ENCODE measurements at regions not wholly inside any gene's neighbourhood (a gene's known extent, or its start where the extent isn't known, plus 50 kb on each side); places are given as distances from the start of the nearest gene placed in this dataset.

DNA sequence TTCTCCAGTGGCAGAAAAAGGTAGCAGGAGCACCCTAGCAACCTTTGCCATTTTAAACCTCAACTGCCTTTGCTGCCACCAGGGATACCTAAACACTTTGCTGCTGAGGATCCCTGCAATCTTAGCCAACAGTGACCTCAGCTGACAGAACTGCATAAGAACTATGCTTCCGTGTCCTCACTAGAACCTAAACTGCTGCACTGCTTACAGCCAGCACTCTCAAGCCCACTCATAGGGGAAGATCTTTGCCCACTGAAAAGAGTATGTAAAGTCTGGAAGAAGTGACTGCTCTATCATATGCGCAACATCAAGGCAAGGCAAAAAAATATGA lies 270.0 kb upstream of the PCDH20 start:
- no peaks in the 10 kb centered on the region for H3K36me3 ChIP-seq (ENCODE audit: control insufficient read depth, insufficient read depth, low read length)
- no peaks in the 10 kb centered on the region for H3K4me1 ChIP-seq (ENCODE audit: control insufficient read depth, low read depth, low read length)
- H3K4me3 ChIP-seq (ENCODE audit: low read length) = no peak overlapping the region
- no peak overlapping the region for H4K5ac ChIP-seq (ENCODE audit: low read length)
- peak overlapping the region; percentile 49 for H3K56ac ChIP-seq (ENCODE audit: low read length)
- H3K79me1 ChIP-seq (ENCODE audit: low read length) = no peaks in the 10 kb centered on the region
- no peaks in the 10 kb centered on the region for H3K27me3 ChIP-seq (ENCODE audit: insufficient read depth, low read length, poor library complexity)
- no peak overlapping the region for H2BK5ac ChIP-seq (ENCODE audit: low read length)
- H4K8ac ChIP-seq (ENCODE audit: low read depth, low read length) = no peak overlapping the region
- no peak overlapping the region for H3K23ac ChIP-seq (ENCODE audit: low read length)
- DNase-seq = peak; percentile 81
- no peak overlapping the region for H2BK120ac ChIP-seq (ENCODE audit: low read depth, low read length)
- no peak overlapping the region for H3K4me2 ChIP-seq (ENCODE audit: low read length)
- H3K27ac ChIP-seq (ENCODE audit: low read depth, low read length) = no peak overlapping the region
- H2BK15ac ChIP-seq (replicated peaks; ENCODE audit: low read depth) = no peak overlapping the region
- no peak overlapping the region for H3K9ac ChIP-seq (ENCODE audit: low read length)
- no peak overlapping the region for H3K18ac ChIP-seq (ENCODE audit: low read length)
- H3K4ac ChIP-seq (ENCODE audit: low read depth, low read length) = no peak overlapping the region
- no peak overlapping the region for H2AK5ac ChIP-seq (ENCODE audit: low read length)
- WGBS (ENCODE audit: extremely low coverage, insufficient coverage, low lambda C conversion rate) = no CpG with 5 or more reads among the region's 2 CpGs
- H3K79me2 ChIP-seq (ENCODE audit: control insufficient read depth, insufficient read depth, low read length) = no peaks in the 10 kb centered on the region

DNA sequence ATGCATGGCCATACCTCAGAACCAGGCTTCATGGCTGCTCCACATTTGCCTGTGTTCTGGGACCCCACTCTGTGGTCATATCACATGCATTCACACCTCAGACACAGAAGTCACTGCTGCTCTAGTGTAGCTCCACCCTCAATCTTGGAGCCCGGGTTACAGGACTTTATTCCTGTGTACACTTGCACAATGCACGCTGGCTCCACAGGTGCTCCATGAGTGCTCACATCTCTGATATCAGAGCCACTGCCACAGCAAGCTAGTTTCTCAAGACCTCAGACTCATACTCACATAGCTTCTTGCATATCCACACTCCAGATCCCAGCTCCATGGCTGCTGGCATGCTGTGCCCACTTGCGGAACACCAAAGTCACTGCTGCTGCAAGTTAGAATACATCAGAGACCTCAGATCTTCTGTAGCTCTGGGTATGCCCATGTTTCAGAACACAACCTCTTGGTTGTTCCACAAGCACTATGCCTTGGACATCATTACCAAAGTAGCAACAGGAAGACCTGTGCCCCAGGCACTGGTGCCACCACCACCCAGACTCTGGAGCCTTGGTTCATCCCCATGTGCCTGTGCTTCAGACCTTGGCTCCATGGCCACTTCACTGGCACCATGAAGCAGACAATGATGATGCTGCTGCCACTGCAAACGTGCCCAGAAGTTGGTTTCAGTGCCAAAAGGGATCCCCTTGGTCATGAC lies 269.5 kb upstream of the PCDH20 start:
- H4K8ac ChIP-seq (ENCODE audit: low read depth, low read length) = no peak overlapping the region
- H3K9ac ChIP-seq (ENCODE audit: low read length) = no peak overlapping the region
- H3K56ac ChIP-seq (ENCODE audit: low read length) = peak overlapping the region; percentile 49
- H3K18ac ChIP-seq (ENCODE audit: low read length) = no peak overlapping the region
- H3K4me2 ChIP-seq (ENCODE audit: low read length) = no peak overlapping the region
- H4K5ac ChIP-seq (ENCODE audit: low read length) = no peak overlapping the region
- DNase-seq = no peak
- H2AK5ac ChIP-seq (ENCODE audit: low read length) = no peak overlapping the region
- no peaks in the 10 kb centered on the region for H3K36me3 ChIP-seq (ENCODE audit: control insufficient read depth, insufficient read depth, low read length)
- H2BK120ac ChIP-seq (ENCODE audit: low read depth, low read length) = no peak overlapping the region
- no peaks in the 10 kb centered on the region for H3K4me1 ChIP-seq (ENCODE audit: control insufficient read depth, low read depth, low read length)
- H3K23ac ChIP-seq (ENCODE audit: low read length) = no peak overlapping the region
- H3K4ac ChIP-seq (ENCODE audit: low read depth, low read length) = no peak overlapping the region
- H3K79me1 ChIP-seq (ENCODE audit: low read length) = no peaks in the 10 kb centered on the region
- no peak overlapping the region for H2BK15ac ChIP-seq (replicated peaks; ENCODE audit: low read depth)
- H3K27ac ChIP-seq (ENCODE audit: low read depth, low read length) = no peak overlapping the region
- H3K27me3 ChIP-seq (ENCODE audit: insufficient read depth, low read length, poor library complexity) = no peaks in the 10 kb centered on the region
- H3K79me2 ChIP-seq (ENCODE audit: control insufficient read depth, insufficient read depth, low read length) = no peaks in the 10 kb centered on the region
- whole genome bisulfite sequencing (ENCODE audit: extremely low coverage, insufficient coverage, low lambda C conversion rate) = no CpG with 5 or more reads among the region's 4 CpGs
- no peak overlapping the region for H3K4me3 ChIP-seq (ENCODE audit: low read length)
- H2BK5ac ChIP-seq (ENCODE audit: low read length) = no peak overlapping the region

DNA sequence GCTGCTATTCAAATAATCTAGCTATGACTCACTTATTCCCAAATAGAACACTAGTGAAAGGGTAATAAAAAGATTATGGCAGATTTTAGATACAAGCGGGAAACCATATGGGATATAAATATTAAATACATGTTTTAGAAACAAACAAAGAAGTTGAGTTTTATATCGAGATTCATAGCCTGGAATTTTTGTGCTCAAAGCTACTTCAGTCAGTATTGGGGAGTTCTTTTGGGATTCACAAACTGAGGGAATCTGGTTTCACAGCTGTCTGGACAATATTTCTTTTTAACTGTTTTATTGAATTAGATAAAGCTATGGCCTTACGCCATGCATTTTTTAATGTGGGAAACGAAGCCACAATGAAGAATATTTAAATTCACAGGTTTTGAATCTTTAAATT lies 257.1 kb upstream of the PCDH20 start:
- Histone ChIP-seq H3K4me2 (ENCODE audit: low read length) (no peak overlapping the region), H3K9ac (ENCODE audit: low read length) (no peak overlapping the region)

DNA sequence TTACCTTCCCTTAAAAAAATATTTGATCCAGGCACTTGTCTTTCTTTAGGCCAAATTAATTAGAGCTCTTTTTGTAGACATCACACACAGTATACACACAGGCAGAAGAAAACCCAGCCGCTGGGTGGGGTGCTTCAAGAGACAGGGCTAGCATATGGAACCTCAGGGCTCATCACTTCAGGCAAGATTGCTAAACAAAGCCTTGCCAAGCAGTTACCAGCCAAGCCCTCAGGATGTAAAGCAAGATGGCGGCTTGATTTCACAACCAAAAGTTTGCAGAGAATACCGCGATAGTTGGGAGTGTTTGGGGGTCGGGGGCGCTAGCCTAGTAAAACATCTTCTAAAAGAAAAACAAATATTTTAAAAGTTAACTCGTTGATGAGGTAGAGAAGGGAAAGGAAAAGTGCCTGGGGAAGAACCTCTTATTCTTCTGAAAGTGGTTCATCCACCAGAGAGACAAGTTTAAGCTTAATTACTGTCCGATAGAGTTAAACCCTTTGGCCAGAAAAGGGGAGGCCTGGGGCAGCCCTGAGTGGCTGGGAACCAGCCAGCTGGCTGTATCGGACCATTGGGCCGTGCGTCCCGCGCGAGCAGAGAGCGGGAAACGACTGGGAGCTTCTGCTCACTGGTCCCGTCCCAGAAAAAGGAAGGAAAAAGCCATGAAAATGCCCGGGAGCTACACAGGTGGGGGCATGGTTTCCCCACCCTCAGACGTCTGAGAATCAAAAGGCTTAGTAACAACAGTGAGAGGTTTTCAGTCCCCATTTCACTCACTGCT lies 254.9 kb upstream of the PCDH20 start:
- no peak overlapping the region for H3K4me2 ChIP-seq (ENCODE audit: low read length)
- H3K56ac ChIP-seq (ENCODE audit: low read length) = no peak overlapping the region
- H3K27me3 ChIP-seq (ENCODE audit: insufficient read depth, low read length, poor library complexity) = no peaks in the 10 kb centered on the region
- no peak overlapping the region for H4K5ac ChIP-seq (ENCODE audit: low read length)
- H3K36me3 ChIP-seq (ENCODE audit: control insufficient read depth, insufficient read depth, low read length) = no peaks in the 10 kb centered on the region
- no peak overlapping the region for H2BK5ac ChIP-seq (ENCODE audit: low read length)
- H3K23ac ChIP-seq (ENCODE audit: low read length) = no peak overlapping the region
- no CpG with 5 or more reads among the region's 19 CpGs for WGBS (ENCODE audit: extremely low coverage, insufficient coverage, low lambda C conversion rate)
- H3K79me1 ChIP-seq (ENCODE audit: low read length) = no peaks in the 10 kb centered on the region
- no peak overlapping the region for H3K4ac ChIP-seq (ENCODE audit: low read depth, low read length)
- no peak overlapping the region for H2BK120ac ChIP-seq (ENCODE audit: low read depth, low read length)
- H2AK5ac ChIP-seq (ENCODE audit: low read length) = no peak overlapping the region
- no peak overlapping the region for H4K8ac ChIP-seq (ENCODE audit: low read depth, low read length)
- no peak overlapping the region for H2BK15ac ChIP-seq (replicated peaks; ENCODE audit: low read depth)
- no peak for DNase-seq
- no peak overlapping the region for H3K9ac ChIP-seq (ENCODE audit: low read length)
- peak overlapping the region; percentile 82 for H3K27ac ChIP-seq (ENCODE audit: low read depth, low read length)
- no peak overlapping the region for H3K4me3 ChIP-seq (ENCODE audit: low read length)
- H3K18ac ChIP-seq (ENCODE audit: low read length) = peak overlapping the region; percentile 63
- no peaks in the 10 kb centered on the region for H3K4me1 ChIP-seq (ENCODE audit: control insufficient read depth, low read depth, low read length)
- no peaks in the 10 kb centered on the region for H3K79me2 ChIP-seq (ENCODE audit: control insufficient read depth, insufficient read depth, low read length)

More for the DNA sequence above, 257.1 kb upstream of the PCDH20 start:
- no peak overlapping the region for H4K8ac ChIP-seq (ENCODE audit: low read depth, low read length)
- no peak overlapping the region for H2AK5ac ChIP-seq (ENCODE audit: low read length)
- H3K56ac ChIP-seq (ENCODE audit: low read length) = no peak overlapping the region
- no peak overlapping the region for H3K27ac ChIP-seq (ENCODE audit: low read depth, low read length)
- no peak for DNase-seq
- no peak overlapping the region for H3K4me3 ChIP-seq (ENCODE audit: low read length)
- no peak overlapping the region for H3K4ac ChIP-seq (ENCODE audit: low read depth, low read length)
- no peak overlapping the region for H3K23ac ChIP-seq (ENCODE audit: low read length)
- no peaks in the 10 kb centered on the region for H3K4me1 ChIP-seq (ENCODE audit: control insufficient read depth, low read depth, low read length)
- H3K79me2 ChIP-seq (ENCODE audit: control insufficient read depth, insufficient read depth, low read length) = no peaks in the 10 kb centered on the region
- no peak overlapping the region for H3K18ac ChIP-seq (ENCODE audit: low read length)
- no CpG with 5 or more reads among the region's 4 CpGs for WGBS (ENCODE audit: extremely low coverage, insufficient coverage, low lambda C conversion rate)
- H3K79me1 ChIP-seq (ENCODE audit: low read length) = no peaks in the 10 kb centered on the region
- no peak overlapping the region for H2BK120ac ChIP-seq (ENCODE audit: low read depth, low read length)
- no peaks in the 10 kb centered on the region for H3K36me3 ChIP-seq (ENCODE audit: control insufficient read depth, insufficient read depth, low read length)
- H2BK5ac ChIP-seq (ENCODE audit: low read length) = no peak overlapping the region
- H4K5ac ChIP-seq (ENCODE audit: low read length) = no peak overlapping the region
- no peak overlapping the region for H2BK15ac ChIP-seq (replicated peaks; ENCODE audit: low read depth)
- no peaks in the 10 kb centered on the region for H3K27me3 ChIP-seq (ENCODE audit: insufficient read depth, low read length, poor library complexity)

DNA sequence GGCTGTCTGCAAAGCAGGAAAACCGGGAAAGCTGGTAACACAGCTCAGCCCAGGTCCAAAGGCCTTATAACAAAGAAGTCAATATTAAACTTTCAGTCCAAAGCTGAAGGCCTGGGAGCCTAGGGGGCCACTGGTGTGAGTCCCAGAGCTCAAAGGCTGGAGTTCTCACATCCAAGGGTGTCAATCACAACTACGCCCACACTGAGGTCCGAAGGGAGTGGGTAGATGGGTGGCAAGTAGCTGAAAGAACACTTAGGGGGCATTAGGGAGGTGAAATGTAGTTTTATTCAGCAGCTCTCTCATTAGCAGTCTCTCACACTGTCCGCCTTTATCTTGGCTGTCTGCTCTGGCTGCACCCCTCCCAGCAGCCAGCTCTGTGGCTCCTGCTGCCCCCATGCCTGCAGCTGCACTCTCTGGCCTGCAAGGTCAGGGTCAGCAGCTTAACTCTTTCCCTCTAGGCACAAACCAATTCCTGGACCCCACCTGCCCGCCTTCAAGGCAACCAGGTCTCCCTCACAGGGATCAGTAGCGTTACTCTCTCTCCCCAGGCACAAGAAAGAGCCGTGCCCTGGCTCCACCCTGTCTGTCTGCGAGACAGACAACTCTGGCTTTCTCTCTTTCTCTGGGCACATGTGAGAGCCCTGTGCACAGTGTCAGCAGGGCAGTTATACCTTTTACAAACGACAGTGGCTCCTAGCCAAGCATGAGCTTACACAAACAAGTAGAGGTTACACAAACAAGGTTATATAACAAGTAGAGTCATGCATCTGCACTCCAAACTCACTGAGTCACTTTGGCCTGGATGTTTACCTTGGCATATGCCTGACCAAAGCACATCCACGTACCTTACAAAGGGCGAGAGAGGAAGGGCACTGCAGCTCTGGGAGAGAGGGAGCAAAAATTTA lies 249.4 kb upstream of the PCDH20 start:
- no peaks in the 10 kb centered on the region for H3K79me1 ChIP-seq (ENCODE audit: low read length)
- H3K4me1 ChIP-seq (ENCODE audit: control insufficient read depth, low read depth, low read length) = no peaks in the 10 kb centered on the region
- H3K23ac ChIP-seq (ENCODE audit: low read length) = no peak overlapping the region
- no peak overlapping the region for H2AK5ac ChIP-seq (ENCODE audit: low read length)
- WGBS (ENCODE audit: extremely low coverage, insufficient coverage, low lambda C conversion rate) = no CpG with 5 or more reads among the region's 11 CpGs
- H3K4me3 ChIP-seq (ENCODE audit: low read length) = no peak overlapping the region
- peak; percentile 55 for DNase-seq
- no peak overlapping the region for H3K27ac ChIP-seq (ENCODE audit: low read depth, low read length)
- no peaks in the 10 kb centered on the region for H3K79me2 ChIP-seq (ENCODE audit: control insufficient read depth, insufficient read depth, low read length)
- no peak overlapping the region for H4K5ac ChIP-seq (ENCODE audit: low read length)
- H3K9ac ChIP-seq (ENCODE audit: low read length) = no peak overlapping the region
- no peak overlapping the region for H3K56ac ChIP-seq (ENCODE audit: low read length)
- H3K4ac ChIP-seq (ENCODE audit: low read depth, low read length) = no peak overlapping the region
- no peak overlapping the region for H2BK120ac ChIP-seq (ENCODE audit: low read depth, low read length)
- no peaks in the 10 kb centered on the region for H3K27me3 ChIP-seq (ENCODE audit: insufficient read depth, low read length, poor library complexity)
- H2BK15ac ChIP-seq (replicated peaks; ENCODE audit: low read depth) = no peak overlapping the region
- H4K8ac ChIP-seq (ENCODE audit: low read depth, low read length) = no peak overlapping the region
- no peak overlapping the region for H2BK5ac ChIP-seq (ENCODE audit: low read length)
- H3K18ac ChIP-seq (ENCODE audit: low read length) = peak overlapping the region; percentile 4
- no peaks in the 10 kb centered on the region for H3K36me3 ChIP-seq (ENCODE audit: control insufficient read depth, insufficient read depth, low read length)
- H3K4me2 ChIP-seq (ENCODE audit: low read length) = no peak overlapping the region
